GM21619 (cell line): ENCODE measurements at regions not wholly inside any gene's neighbourhood (a gene's known extent, or its start where the extent isn't known, plus 50 kb on each side); places are given as distances from the start of the nearest gene placed in this dataset.
"Not testable (repeated sequence)": the region's sequence is repeated elsewhere in the genome, so short reads cannot be mapped to it uniquely, and the experiment has no call there.

Experiments
- ATAC-seq: cut with Tn5 transposase; IDR thresholded peaks from one replicate; pipeline ENCODE4 v1.9.1; 2021; ENCODE audit not compliant: unreplicated experiment

DNA sequence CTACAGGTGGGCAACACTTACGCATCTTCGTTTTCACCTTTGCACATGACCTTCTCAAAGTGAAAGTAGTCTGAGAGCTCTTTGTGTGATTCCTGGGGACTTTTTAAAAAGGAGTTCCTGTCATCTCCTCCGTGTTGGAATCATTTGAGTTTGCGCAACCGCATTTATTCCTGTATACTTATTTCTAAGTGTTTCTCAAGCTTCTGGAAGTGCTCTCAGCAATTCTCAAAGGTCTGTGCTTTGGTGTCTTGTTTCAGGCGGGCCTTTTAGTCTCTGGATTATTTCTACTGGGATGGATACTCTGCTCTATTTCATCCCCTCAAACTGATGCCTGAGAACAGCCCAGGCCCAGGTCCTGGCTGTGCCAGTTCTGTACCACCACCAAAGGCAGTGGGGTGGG is 226.5 kb upstream of the TUT7 start:
- ATAC-seq = no peak

DNA sequence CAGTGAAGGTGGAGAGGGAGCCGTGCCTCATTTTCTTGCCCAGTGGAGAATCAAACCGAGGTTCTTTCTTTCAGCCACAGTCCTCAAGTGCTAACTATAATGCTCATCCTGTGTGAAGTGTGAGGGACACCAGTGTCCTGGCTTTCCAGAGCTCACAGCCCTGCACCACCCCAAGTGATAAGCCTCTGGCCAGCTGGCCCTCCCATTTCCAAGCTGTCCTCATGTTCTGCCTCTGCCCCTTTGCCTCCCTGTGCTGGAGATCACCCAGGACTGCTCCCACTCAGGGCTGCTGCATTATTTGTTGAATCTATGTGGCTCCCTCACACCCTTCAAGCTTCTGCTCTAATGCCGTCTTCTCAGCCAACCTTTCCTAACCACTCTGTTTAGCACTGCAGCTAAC is 224.5 kb upstream of the TUT7 start:
- no peak for ATAC-seq

- ATAC-seq = no peak
Measured at GRCh38 chr9:86577420-86578333, 223.5 kb upstream of the TUT7 start.

DNA sequence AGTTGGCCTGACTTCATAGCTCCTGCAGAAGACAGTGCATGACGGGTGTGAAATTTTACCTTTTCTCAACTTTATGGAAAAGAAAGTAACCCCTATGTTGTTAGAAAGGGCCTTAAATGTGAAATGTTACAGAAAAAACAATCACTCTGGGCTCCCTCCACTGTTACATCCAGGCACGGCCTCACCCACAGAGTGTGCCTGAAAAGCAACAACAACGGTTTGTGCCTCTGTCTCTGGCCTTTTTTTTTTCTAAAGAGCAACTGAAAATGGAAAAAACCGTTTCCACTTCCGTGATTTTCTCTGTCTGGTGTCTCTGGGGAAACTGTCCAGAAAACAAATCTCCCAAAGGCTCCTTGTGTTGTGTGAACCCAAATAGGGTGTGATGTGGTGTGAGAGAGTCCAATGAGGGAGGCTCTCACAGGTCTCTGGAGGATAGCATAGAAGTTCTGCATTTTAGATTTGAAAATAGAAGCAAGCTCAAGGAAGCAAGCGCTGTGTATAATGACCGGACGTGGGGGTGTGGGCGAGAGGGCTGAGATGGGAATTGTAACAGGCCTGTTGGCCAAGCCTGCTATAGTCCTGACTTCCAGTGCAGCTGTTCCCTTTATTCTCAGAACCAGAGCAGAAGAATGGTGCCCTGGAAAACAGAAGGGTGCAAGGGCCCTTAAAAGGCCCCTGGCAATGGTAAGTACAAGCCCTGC is 221.8 kb upstream of the TUT7 start:
- no peak for ATAC-seq

DNA sequence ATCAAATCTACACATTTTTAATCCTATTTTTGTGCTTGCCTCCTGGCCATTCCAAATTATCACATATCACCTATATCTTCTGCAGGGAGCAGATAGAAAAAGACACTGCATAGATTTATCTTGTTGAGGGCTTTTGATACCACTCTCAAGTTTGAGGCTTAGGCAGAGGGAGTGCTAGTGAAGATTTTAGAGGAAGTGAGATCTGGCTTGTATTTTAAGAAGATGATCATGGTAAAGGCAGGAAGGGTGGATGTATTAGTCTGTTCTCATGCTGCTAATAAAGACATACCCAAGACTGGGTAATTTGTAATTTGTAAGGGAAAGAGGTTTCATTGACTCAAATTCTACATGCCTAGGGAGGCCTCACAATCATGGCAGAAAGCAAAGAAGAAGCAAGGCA is 220.9 kb upstream of the TUT7 start:
- ATAC-seq = no peak

DNA sequence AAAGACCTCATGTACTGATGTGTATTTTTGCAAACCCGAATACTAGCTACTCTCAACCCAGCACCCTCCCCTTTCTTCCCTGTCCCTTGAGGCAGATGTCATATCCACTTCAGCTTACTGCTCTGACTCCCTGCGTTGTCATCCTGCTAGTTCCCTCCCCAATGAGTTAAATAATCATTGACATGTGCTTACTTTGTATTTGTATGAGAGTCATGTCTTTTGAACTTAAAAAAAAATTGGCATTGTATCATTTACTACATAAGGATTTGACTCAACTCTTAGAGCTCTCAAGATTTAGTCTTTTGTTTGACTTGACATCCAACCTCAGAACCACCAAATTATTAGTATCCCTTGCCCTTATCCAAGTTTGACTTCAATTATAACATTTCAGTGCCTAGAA is 219.7 kb upstream of the TUT7 start:
- ATAC-seq = no peak

- no peak for ATAC-seq
Measured at GRCh38 chr9:86572904-86573303, 218.7 kb upstream of the TUT7 start.

DNA sequence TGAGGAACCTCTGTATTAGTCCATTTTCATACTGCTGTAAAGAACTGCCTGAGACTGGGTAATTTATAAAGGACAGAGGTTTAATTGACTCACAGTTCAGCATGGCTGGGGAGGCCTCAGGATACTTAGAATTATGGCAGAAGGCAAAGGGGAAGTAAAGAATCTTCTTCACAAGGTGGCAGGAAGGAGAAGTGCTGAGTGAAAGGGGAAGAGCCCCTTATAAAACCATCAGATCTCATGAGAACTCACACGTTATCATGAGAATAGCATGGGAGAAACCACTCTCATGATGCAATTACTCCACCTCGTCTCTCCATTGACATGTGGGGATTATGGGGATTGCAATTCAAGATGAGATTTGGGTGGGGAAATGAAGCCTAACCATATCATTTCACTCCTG is 211.4 kb upstream of the TUT7 start:
- ATAC-seq = not testable (repeated sequence)

DNA sequence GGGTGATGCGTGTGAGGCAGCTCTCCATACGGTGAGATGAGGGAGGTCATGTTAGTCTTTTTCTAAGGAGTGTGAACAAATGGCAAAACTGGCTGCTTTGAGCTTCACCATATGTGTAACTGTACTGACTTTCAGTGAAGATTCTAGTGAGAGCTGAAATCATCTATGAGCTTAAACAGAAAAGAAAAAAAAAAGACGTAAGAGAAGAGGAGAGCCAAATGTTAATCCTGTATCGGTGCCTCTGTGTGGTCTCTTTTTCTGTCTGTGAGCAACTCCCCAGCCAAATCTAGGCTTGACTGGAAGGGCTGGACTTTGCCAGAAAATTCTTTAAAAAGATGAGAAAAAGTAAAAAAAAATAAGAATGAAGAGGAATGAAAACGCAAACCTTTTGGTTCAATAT is 209.7 kb upstream of the TUT7 start:
- ATAC-seq = no peak

DNA sequence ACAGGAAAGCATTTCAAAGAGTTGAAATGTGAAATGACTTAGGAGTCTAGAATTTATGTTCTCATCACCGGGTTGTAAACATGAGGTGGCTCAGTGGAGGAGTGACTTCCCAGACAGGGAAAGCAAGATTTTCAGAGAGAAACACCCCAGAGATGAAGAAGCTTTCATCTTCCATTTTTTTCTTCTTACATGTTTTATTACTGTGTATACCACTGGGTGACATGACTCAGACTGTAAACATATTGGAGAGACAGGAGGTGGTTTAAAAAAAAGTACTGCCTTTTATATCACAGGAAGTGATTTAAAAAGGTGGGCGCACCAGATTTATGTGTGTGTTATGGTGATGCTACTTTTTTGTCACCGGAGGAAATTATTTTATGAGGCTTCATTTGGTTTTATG is 209.1 kb upstream of the TUT7 start:
- ATAC-seq = no peak

DNA sequence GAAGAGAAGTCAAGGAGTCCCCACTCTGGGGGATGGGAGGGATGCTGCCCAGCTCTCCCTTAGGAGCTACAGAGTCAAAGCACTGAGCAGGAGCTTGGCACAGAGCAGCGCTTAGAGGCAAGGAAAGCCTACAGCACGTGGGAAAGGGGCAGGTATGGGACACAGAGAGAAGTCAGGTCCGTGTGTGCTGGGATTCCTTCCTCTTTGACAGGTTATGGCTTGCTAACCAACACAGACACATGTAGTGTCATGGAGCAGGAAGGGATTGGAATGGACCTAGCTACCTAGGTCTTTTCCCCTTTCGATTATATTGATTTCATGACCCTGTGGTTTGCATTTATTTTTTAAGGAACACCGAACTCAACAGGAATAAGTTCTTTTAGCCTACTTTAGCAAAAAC is 208.5 kb upstream of the TUT7 start:
- no peak for ATAC-seq

DNA sequence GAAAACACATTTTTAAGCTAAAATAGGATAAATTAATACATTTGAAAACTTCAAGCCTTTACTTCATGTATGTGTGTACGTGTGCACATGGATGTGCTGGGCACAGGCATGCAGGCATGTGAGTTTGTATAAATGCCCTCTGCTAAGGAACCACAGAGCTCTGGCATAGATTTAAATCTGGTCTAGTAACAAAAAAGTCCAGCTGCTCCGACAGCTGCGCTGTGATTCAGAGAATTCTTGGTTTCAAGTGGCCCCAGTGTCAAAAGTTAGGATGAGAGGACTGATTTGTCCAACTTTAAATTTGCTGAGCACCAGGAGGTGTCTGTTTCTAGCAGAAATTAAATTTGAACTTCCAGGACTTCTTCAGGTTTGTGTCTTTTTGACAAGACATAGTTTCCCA is 203.7 kb upstream of the TUT7 start:
- no peak for ATAC-seq

DNA sequence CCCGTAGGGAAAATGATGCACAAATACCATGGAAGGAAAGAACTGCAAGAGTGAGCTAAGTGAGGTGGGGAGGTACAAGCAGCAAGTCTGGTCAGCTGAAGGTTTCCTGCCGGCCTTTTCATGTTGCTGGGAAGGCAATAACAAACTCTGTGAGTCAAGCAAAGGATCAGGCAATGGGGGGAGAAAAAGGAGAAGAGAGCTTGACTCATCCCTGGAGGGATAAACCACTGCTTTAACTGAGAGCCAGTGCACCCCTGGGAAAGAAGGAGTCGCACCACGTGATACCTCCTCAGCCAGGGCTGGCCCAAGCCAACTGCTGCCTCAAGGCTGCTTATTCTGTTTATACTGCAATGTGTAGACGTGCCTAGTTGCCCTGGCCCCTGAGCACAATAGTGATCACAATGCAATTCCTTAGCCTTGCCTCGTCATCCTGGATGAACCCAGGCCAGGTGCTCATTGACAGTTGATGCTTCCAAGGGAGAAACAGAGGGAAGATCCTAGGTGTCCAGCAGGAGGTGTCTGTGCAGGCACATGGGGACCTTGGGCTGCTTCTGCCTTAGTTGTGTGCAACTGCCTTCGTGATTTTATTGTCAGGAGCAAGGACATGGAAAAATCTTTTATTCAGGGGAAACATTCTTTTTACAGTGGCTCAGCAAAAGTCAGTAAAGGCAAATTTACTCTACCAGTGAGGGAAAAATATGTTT is 203.0 kb upstream of the TUT7 start:
- ATAC-seq = no peak

DNA sequence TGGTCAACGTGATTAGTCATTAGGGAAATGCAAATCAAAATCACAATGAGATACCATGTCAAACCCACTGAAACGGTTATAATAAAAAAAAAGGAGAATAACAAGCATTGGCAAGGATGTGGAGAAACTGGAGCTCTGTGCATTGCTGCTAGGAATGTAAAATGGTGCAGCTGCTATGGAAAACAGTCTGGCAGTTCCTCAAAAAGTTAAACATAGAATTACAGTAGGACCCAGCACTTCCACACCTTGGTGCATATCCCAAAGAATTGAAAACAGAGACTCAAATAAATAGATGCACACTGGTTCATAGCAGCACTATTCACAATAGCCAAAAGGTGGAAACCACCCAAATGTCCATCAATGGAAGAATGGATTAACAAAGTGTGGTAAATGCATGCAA is 201.5 kb upstream of the TUT7 start:
- ATAC-seq = no peak

- ATAC-seq = no peak
Measured at GRCh38 chr9:86550401-86550800, 196.2 kb upstream of the TUT7 start.

GRCh38 chr9:86549920-86550319 is 195.7 kb upstream of the TUT7 start:
- ATAC-seq = no peak

- ATAC-seq = no peak
Measured at GRCh38 chr9:86549401-86549811, 195.2 kb upstream of the TUT7 start.

DNA sequence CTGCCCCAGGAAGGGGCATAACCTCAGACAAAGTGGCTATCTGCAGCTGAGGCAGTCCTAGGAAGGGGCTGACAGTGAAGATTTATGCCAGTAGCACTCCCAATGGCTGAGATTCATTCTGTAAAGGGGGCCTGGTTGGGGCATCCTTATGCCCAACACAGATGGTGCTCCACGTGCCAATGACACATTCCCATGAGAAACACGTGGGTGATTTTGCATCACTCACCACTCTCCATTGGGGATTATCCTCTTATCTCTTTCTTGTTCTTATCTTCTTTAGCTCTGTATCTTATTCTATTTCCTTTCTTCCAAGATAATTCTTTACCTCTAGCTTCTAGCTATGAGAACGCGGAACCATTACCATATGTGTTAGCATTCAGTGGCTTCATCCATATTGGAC is 194.0 kb upstream of the TUT7 start:
- ATAC-seq = no peak

GRCh38 chr9:86547571-86547970 is 193.4 kb upstream of the TUT7 start:
- ATAC-seq = no peak

- ATAC-seq = no peak
Measured at GRCh38 chr9:86546712-86547111, 192.5 kb upstream of the TUT7 start.

DNA sequence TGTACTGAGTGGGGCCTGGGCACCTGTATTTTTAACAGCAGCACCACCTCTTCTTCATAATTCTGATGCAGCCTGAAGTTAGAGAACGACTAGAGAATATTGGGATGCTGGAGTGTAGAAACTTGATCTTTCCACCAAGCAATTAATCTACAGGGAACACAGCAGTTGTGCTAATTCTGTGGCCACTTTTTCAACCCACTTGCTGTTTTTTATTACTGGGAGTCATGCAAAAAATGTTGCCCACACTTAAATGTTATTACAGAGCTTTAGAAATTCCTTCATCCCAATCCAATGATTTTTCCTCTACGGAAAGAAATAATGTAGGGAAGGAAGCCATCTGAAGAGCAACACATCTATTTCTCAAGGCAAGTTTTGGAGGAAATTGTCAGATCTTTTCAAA is 190.9 kb upstream of the TUT7 start:
- no peak for ATAC-seq

DNA sequence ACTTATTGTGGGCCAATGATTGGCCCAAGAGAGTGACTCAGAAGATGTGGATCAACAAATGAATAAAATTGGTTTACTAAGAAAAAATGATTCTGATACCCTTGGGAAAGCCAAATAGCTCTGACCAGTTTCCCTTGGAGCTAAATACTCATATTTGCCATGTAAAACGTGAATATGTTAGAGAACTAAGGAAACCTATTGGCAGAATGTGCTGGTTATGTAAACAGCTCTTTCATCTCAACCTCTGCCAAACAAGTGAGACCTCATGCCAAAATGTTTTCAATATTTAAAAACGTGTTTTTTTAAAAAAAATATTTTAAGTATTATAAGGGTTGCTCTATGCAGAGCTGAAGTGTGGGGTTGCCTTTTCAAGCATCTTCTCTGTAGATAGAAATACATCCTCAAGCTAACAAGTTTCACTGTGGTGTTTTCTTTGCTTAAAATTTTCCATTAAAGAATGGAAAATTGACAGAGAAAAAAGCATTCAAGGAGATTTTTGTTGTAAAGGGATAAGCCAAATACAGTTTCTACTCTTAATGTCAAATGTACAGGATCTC is 186.9 kb upstream of the TUT7 start:
- ATAC-seq = no peak
